NCI-H345 (cell line): ENCODE measurements at regions not wholly inside any gene's neighbourhood (a gene's known extent, or its start where the extent isn't known, plus 50 kb on each side); places are given as distances from the start of the nearest gene placed in this dataset.

Experiments used
- DNase-seq: peaks from one replicate; lab custom pipeline; 2025; lab: John Stamatoyannopoulos, UW

GRCh38 chr1:219669556-219669955, 56.7 kb upstream of the ZC3H11B start:
- DNase-seq: no peak

GRCh38 chr1:219669042-219669441, 56.1 kb upstream of the ZC3H11B start:
- DNase-seq: no peak

GRCh38 chr1:219668446-219668845, 55.5 kb upstream of the ZC3H11B start:
- no peak for DNase-seq

GRCh38 chr1:219666242-219666641, 53.3 kb upstream of the ZC3H11B start:
- no peak for DNase-seq

GRCh38 chr1:219665089-219665488, 52.2 kb upstream of the ZC3H11B start:
- no peak for DNase-seq

GRCh38 chr1:219664310-219665029, 51.6 kb upstream of the ZC3H11B start:
- DNase-seq: no peak
